ENCODE measurements at regions not wholly inside any gene's neighbourhood (a gene's known extent, or its start where the extent isn't known, plus 50 kb on each side); places are given as distances from the start of the nearest gene placed in this dataset.

DNA sequence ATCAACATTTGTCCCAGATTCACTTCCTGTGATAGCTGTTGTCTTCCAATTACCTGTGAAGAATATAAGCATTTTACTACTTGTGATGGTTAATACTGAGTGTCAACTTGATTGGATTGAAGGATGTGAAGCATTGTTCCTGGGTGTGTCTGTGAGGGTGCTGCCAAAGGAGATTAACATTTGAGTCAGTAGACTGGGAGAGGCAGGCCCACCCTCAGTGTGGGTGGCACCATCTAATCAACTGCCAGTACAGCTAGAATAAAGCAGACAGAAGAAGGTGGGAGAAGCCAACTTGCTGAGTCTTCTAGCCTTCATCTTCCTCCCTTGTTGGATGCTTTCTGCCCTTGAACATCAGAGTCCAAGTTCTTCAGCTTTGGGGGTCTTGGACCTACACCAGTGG lies 660.4 kb upstream of the GOT2 start:
- H3K9ac ChIP-seq (ENCODE audit: insufficient read depth, low read depth, low read length), result no peak overlapping the region
- DNase-seq (ENCODE audit: low spot score) (no peak), FAIRE-seq (no peak), ATAC-seq (no peak)
- H2AFZ ChIP-seq (ENCODE audit: low read length), result no peak overlapping the region
- no peaks in the 10 kb centered on the region for H3K36me3 ChIP-seq (replicated peaks in 1 of 2; ENCODE audit: control insufficient read depth in 1 of 2, insufficient read depth in 2 of 2, low read length in 2 of 2)
- ChIA-PET POLR2A (no interaction called here), CTCF (ENCODE audit: low intra/inter-chr PET ratio, low total read pairs) (no interaction called here)
- no TSS peak for BruUV-seq (replicated peaks)
- no peaks in the 10 kb centered on the region for H4K20me1 ChIP-seq (ENCODE audit: insufficient read depth, low read length)
- no peak overlapping the region for H3K4me2 ChIP-seq (ENCODE audit: low read depth, low read length)
- peaks cover 21% of the 10 kb centered on the region for H3K9me3 ChIP-seq (ENCODE audit: low read length)
- no peak overlapping the region for H3K27ac ChIP-seq (ENCODE audit: extremely low read length, insufficient read depth, low read length)
- no peaks in the 10 kb centered on the region for H3K79me2 ChIP-seq (ENCODE audit: insufficient read depth, low read length)
- H3K27me3 ChIP-seq (ENCODE audit: control insufficient read depth in 1 of 2, insufficient read depth in 2 of 2, low read length in 2 of 2), result no peaks in the 10 kb centered on the region
- H3K4me1 ChIP-seq (ENCODE audit: insufficient read depth, low read length), result no peaks in the 10 kb centered on the region
- in situ Hi-C loops (cut with HindIII; ENCODE audit: extremely low pct_ligation_motif_present, low pct_unique_long_range_greater_than_20kb), result no loop called here
- intact Hi-C loops (cut with micrococcal nuclease; ENCODE audit: unreplicated experiment), result no loop called here
- H3K4me3 ChIP-seq (replicated peaks in 1 of 3; ENCODE audit: insufficient read depth in 1 of 3, low read depth in 2 of 3, low read length in 3 of 3), result no peak overlapping the region
- TF ChIP-seq ZNF205 (CRISPR knock-in tag; IDR thresholded peaks at IDR 0.05), result no peak
- TF ChIP-seq ZNF773 (CRISPR knock-in tag; IDR thresholded peaks at IDR 0.05; ENCODE audit: borderline replicate concordance), result no peak
- TF ChIP-seq ZNF276 (CRISPR knock-in tag; IDR thresholded peaks at IDR 0.05; ENCODE audit: low read depth), result no peak
- TF ChIP-seq, protein P1, sequence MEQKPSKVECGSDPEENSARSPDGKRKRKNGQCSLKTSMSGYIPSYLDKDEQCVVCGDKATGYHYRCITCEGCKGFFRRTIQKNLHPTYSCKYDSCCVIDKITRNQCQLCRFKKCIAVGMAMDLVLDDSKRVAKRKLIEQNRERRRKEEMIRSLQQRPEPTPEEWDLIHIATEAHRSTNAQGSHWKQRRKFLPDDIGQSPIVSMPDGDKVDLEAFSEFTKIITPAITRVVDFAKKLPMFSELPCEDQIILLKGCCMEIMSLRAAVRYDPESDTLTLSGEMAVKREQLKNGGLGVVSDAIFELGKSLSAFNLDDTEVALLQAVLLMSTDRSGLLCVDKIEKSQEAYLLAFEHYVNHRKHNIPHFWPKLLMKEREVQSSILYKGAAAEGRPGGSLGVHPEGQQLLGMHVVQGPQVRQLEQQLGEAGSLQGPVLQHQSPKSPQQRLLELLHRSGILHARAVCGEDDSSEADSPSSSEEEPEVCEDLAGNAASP (CRISPR knock-in tag; IDR thresholded peaks at IDR 0.05; ENCODE audit: borderline replicate concordance), result no peak
- TF ChIP-seq ZNF770 (CRISPR knock-in tag; IDR thresholded peaks at IDR 0.05), result no peak
- no peak for TF ChIP-seq ZMYM4 (CRISPR knock-in tag; IDR thresholded peaks at IDR 0.05)
- TF ChIP-seq NR2F6 (IDR thresholded peaks at IDR 0.05), result no peak
- no peak for TF ChIP-seq NR2F6 (CRISPR knock-in tag; IDR thresholded peaks at IDR 0.05)
- no peak for TF ChIP-seq ZNF782 (CRISPR knock-in tag; IDR thresholded peaks at IDR 0.05; ENCODE audit: borderline replicate concordance)
- TF ChIP-seq ZBTB14 (CRISPR knock-in tag; IDR thresholded peaks at IDR 0.05), result no peak
- no peak for TF ChIP-seq TFE3 (CRISPR knock-in tag; IDR thresholded peaks at IDR 0.05)
- no peak for TF ChIP-seq ZNF451 (CRISPR knock-in tag; IDR thresholded peaks at IDR 0.05)
- TF ChIP-seq, protein P2, sequence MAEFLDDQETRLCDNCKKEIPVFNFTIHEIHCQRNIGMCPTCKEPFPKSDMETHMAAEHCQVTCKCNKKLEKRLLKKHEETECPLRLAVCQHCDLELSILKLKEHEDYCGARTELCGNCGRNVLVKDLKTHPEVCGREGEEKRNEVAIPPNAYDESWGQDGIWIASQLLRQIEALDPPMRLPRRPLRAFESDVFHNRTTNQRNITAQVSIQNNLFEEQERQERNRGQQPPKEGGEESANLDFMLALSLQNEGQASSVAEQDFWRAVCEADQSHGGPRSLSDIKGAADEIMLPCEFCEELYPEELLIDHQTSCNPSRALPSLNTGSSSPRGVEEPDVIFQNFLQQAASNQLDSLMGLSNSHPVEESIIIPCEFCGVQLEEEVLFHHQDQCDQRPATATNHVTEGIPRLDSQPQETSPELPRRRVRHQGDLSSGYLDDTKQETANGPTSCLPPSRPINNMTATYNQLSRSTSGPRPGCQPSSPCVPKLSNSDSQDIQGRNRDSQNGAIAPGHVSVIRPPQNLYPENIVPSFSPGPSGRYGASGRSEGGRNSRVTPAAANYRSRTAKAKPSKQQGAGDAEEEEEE (CRISPR knock-in tag; IDR thresholded peaks at IDR 0.05; ENCODE audit: borderline replicate concordance), result no peak
- no peak for TF ChIP-seq ZNF543 (CRISPR knock-in tag; IDR thresholded peaks at IDR 0.05)
- TF ChIP-seq, protein P3, sequence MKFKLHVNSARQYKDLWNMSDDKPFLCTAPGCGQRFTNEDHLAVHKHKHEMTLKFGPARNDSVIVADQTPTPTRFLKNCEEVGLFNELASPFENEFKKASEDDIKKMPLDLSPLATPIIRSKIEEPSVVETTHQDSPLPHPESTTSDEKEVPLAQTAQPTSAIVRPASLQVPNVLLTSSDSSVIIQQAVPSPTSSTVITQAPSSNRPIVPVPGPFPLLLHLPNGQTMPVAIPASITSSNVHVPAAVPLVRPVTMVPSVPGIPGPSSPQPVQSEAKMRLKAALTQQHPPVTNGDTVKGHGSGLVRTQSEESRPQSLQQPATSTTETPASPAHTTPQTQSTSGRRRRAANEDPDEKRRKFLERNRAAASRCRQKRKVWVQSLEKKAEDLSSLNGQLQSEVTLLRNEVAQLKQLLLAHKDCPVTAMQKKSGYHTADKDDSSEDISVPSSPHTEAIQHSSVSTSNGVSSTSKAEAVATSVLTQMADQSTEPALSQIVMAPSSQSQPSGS (CRISPR knock-in tag; IDR thresholded peaks at IDR 0.05), result no peak

Measured in HepG2 (cell line).